Fibroblast of gingiva (primary cell): ENCODE measurements at regions not wholly inside any gene's neighbourhood (a gene's known extent, or its start where the extent isn't known, plus 50 kb on each side); places are given as distances from the start of the nearest gene placed in this dataset.
"Not testable (repeated sequence)": the region's sequence is repeated elsewhere in the genome, so short reads cannot be mapped to it uniquely, and the experiment has no call there.

Source experiments
- DNase-seq: peaks from one replicate; pipeline ENCODE4 v3.0.0-alpha.2; 2011; ENCODE audit warnings: low read depth

DNA sequence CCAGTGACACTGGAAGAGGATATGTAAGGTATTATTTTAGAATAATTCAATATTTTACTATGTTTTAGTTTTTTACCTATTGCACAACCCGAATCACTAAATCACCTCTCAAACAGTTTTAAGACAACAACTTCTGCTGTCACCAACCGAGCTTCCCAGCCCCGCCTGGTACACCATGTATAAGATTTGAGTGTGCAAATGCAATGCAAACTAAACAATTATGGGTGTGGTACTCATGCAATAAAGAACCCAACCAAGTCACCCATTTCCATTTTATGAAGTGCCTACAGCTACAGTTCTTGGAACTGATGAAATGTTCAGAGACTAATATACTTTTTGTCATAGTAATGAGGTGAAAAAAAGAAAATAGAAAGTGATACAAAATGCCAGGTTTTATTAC, 256.2 kb downstream of the TAFA4 start:
- no peak for DNase-seq

DNA sequence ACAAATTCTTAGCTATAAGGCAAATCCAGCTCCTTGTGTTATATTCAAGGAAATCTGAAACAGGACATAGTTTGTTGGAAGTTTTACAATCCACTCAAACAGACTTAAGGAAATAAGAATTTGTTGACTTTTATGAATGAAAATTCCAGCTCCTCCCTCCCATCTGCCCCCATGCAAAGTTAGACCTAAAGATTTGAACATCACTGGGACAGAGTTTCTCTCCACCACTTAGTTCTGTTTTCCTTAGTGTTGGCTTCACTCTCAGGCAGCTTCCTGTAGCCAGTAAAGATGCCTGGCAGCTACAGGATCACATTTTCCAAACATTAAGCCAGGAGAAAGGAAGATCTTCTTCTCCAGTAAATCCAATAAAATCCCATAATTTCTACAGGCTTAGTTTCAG, 265.0 kb downstream of the TAFA4 start:
- no peak for DNase-seq

DNA sequence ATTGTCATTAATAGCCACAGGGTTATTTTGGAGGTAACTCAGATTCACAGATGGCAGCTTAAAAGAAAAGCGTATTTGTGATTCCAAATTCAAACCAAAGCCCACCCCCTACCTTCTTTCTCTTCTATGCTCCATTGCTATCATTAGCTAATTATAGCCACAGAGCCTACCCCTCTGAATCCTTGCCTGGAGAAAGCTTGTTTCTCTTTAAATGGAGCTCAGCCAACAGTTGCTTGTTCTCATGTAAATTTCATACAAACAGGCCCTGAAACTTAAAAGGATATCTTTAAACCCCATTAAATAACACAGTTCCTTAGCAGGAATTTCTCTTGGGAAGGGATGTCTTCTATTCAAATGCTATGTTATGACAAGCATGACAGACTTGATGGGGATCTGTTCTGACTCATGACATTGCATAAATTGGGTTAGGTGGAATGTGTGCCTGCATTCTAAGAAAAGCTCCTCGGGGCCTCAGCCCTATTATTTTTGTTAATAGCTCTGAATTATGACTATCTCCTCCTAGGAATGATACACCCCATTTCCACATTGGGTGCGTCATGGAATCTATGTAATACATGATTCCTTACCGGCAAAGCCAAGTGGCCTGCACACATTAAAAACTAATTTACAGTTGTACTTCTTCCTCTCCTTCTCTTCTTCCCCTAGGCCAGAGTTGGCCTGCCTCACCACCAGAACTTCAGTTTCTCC, 265.8 kb downstream of the TAFA4 start:
- DNase-seq, result no peak

DNA sequence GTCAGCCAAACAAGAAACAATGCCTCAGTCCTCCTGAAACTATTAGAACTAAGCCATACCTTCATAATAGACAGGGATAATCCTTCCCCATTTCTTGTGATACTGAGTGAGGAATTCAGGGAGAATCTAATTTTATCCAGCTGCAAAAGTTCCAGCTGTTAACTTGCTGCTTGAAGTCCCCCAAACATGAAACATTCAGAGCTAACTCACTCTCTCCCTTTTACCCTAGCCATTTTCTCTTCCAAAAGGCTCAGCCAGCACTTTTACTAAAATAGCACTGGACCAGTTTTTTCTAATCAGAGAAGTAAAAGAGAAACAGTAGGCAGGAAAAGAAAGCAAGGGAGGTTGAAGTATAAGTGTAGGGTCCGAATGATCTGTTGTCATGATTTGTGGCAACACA, 268.1 kb downstream of the TAFA4 start:
- DNase-seq, result no peak

GRCh38 chr3:68662176-68662575, 270.2 kb downstream of the TAFA4 start:
- no peak for DNase-seq

- not testable (repeated sequence) for DNase-seq
Observed at GRCh38 chr3:68650657-68651056, 281.7 kb downstream of the TAFA4 start.

- DNase-seq, result no peak
Observed at GRCh38 chr3:68648494-68648893, 283.9 kb downstream of the TAFA4 start.

GRCh38 chr3:68631850-68632545, 300.3 kb downstream of the TAFA4 start:
- DNase-seq, result no peak

DNA sequence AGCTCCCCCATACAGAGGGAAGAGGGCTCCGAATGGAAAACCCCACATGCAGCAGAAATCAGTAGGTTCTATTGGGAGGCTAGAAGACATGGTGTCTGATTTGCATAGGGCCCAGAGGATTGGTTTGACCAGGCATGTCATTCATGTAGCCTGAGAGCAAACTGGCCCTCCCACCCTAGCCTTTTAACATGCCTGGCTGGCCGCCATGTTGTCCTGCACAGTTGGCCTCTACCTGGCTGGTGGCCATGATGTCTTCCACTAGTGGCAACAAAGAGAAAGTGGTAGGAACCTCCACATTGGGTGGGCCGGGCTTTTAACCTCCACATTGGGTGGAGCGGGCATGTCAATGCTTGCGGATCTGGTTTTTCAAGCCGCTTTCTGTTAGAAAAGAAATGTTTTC, 312.1 kb downstream of the TAFA4 start:
- DNase-seq, result no peak

GRCh38 chr3:68614087-68614486, 318.3 kb downstream of the TAFA4 start:
- no peak for DNase-seq

GRCh38 chr3:68571321-68571720, 361.0 kb downstream of the TAFA4 start:
- no peak for DNase-seq

DNA sequence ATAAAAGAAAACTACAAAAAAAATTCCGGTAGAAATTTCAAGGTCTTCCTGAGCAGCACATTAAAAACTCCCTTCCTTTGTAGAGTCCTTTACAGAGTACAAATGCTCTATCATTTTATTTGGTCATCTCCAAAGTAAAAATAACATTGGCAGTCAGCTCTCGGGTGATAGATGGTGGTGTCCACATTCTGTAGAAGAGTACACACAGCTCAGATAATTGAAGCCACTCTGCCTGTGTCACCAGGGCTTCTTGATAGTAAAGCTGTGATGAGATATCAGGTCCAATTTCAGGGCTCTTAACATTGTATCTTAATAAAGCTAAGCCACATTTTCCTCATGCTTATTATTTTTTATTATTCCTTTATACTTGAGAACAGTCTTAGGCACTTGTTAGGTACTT, 371.6 kb downstream of the TAFA4 start:
- DNase-seq, result no peak

- DNase-seq, result no peak
Observed at GRCh38 chr3:68535782-68536181, 396.6 kb downstream of the TAFA4 start.

GRCh38 chr3:68523330-68523729, 409.0 kb downstream of the TAFA4 start:
- no peak for DNase-seq

DNA sequence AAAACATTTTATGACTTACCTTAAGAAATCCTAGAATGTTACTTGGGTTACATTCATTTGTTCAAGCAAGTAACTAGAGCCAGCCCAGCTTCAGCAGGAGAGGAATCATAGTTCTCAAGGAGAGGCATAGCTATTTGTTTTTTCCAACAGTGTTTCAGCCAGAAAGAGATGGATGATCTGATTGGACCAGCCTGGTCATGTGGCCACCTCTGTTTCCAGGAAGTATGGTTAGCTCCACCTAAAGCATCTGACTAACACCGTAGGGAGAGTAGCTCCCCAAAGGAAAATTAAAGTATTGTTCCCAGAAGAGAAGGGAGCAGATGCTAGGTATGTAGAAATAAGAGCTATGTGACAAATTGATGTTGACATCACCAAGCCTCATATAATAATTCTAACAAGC, 417.1 kb downstream of the TAFA4 start:
- DNase-seq, result no peak

DNA sequence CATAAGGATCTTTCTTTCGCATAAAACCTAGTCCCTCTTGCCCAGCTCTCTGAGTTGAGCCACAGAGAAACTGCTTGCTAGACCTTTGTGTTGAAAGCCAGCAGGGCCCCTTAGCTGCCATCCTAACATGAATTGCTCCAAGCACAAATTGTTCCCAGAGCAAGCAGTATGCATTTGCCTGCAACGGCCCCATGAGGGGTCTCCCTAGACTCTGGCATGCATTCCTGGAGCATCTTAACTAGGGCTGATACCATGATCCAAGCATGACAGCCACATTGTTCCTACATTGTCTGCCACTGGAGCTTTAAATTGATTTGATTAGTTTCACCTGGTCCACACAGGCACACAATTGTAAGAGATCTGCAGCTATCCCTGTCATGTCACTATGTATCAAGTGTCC, 428.1 kb downstream of the TAFA4 start:
- no peak for DNase-seq

GRCh38 chr3:68485845-68486244, 446.5 kb downstream of the TAFA4 start:
- not testable (repeated sequence) for DNase-seq

- no peak for DNase-seq
Observed at GRCh38 chr3:68485051-68485450, 447.3 kb downstream of the TAFA4 start.

GRCh38 chr3:68483601-68484000, 448.7 kb downstream of the TAFA4 start:
- no peak for DNase-seq

- no peak for DNase-seq
Observed at GRCh38 chr3:68483041-68483440, 449.3 kb downstream of the TAFA4 start.

GRCh38 chr3:68482565-68482964, 449.8 kb downstream of the TAFA4 start:
- no peak for DNase-seq

DNA sequence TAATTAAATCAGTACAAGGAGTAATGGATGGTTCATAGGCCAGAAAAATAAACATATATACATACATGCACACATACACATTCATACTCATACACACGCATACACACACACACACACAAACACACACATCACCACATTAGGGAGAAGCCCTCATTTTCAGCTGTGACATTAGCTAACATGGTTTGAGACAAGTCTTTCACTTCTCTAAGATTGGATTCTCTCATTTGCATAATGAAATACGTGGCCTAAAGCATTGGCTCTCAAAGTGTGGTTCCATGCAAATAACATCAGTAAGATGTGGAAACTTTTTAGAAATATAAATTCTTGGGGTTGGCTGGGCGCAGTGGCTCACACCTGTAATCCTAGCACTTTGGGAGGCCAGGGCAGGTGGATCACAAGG, 452.6 kb downstream of the TAFA4 start:
- DNase-seq, result no peak

DNA sequence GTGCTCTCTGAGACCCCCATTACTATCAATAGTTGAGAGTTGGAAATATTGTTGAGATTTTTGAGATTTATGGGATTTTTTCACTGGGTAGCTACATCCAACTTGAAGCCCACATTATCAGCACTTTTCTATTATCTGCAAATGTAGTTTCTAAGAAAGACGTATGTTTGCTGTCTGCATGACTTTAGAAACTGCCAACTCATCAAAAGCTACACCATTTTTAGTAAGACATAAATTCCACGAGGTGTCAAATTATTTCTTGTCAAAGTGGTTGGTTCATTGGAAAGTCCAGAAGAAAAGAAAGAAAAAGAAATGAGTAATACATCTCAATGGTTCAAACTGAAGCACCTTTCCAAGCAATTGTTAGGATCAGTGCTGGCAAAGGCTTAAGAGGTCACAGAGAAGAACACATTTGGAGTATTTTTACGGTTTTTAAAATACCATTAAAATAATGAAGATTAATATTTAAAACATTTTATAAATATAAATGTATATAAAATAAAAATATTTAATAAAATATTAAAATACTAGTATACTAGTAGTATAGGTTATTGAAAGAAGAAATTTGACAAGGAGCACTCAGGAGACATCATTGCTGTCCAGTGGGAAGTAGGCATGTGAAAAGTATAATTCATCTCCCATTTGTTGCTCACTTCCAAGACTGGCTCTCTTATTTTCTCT, 463.5 kb downstream of the TAFA4 start:
- no peak for DNase-seq
